Globus pallidus (tissue), 1 donor: ENCODE measurements at regions not wholly inside any gene's neighbourhood (a gene's known extent, or its start where the extent isn't known, plus 50 kb on each side); places are given as distances from the start of the nearest gene placed in this dataset.
"Not testable (repeated sequence)": the region's sequence is repeated elsewhere in the genome, so short reads cannot be mapped to it uniquely, and the experiment has no call there.

ENCODE experiments used
- DNase-seq: peaks from one replicate; pipeline ENCODE4 v3.0.0-alpha.2; 2015; ENCODE audit warnings: low spot score

- not testable (repeated sequence) for DNase-seq
These were observed 51.4 kb upstream of the SFSWAP start for GRCh38 chr12:131659484-131659883.

DNA sequence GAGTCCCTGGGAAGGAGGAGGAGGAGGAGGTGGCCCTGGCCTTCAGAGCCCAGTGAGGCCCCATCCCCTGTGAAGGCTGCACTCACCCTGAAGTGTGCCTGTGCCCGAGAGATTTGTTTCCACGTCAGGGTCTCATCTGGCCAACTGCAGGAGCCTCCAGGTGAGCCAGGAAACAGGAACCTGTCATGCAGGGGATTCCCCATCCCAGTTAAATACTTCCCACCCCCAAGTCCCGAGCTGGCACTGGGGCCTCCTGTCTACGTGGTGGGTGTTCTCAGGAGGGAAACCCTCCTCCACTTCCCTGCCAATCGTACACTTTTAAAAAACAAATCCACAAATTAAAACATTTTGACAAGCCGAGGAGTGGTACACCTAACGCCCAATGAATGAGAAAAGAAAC lies 50.9 kb upstream of the SFSWAP start:
- DNase-seq, result not testable (repeated sequence)

DNA sequence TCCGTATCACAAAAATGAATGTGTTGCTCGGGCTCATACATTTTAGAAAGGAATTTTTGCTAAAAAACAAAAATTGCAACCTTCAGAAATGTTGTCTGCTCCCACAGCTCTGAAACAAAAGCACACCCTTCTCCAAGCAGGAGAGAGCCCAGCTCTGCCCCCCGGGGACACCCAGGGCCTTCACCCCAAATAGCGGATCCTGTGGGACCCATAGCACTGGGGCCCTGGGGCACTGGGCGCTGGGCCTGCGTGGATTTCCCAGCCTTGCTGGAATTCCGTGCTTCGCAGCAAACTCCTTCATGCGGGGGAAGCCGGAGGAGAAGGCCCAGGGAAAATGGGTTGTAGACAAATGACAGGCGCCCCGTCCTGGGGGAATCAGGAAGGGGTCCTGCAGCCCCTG lies 50.5 kb upstream of the SFSWAP start:
- DNase-seq, result not testable (repeated sequence)
